ENCODE measurements at regions not wholly inside any gene's neighbourhood (a gene's known extent, or its start where the extent isn't known, plus 50 kb on each side); places are given as distances from the start of the nearest gene placed in this dataset.
"Not testable (repeated sequence)": the region's sequence is repeated elsewhere in the genome, so short reads cannot be mapped to it uniquely, and the experiment has no call there.

- H3K27ac ChIP-seq: peak overlapping the region; percentile 3 to 68 (median 42)
- H3K4me1 ChIP-seq: no peaks in the 10 kb centered on the region
- no peaks in the 10 kb centered on the region for H3K9me3 ChIP-seq
- TF ChIP-seq CTCF (IDR thresholded peaks at IDR 0.05): no peak
- no peak for TF ChIP-seq POLR2A (IDR thresholded peaks at IDR 0.05)
- H3K27me3 ChIP-seq: no peaks in the 10 kb centered on the region
- no peaks in the 10 kb centered on the region for H3K36me3 ChIP-seq
- no peak overlapping the region for H3K4me3 ChIP-seq
- peak in 2 of 3 donors; percentile 50 to 70 for DNase-seq
Measured at GRCh38 chr1:193448682-193449461, 262.5 kb upstream of the B3GALT2 start.

- Histone ChIP-seq H3K4me1 (no peaks in the 10 kb centered on the region), H3K27ac (no peak overlapping the region), H3K36me3 (no peaks in the 10 kb centered on the region), H3K4me3 (no peak overlapping the region), H3K27me3 (no peaks in the 10 kb centered on the region), H3K9me3 (no peaks in the 10 kb centered on the region)
- no peak for TF ChIP-seq CTCF (IDR thresholded peaks at IDR 0.05)
- no peak for DNase-seq
Measured at GRCh38 chr1:193443886-193444285, 257.5 kb upstream of the B3GALT2 start.

- peaks cover 0 to 3% (median 1%) of the 10 kb centered on the region in 4 donors for H3K9me3 ChIP-seq
- H3K4me1 ChIP-seq: no peaks in the 10 kb centered on the region
- no peaks in the 10 kb centered on the region for H3K36me3 ChIP-seq
- no peak overlapping the region for H3K4me3 ChIP-seq
- no peaks in the 10 kb centered on the region for H3K27me3 ChIP-seq
- TF ChIP-seq CTCF (IDR thresholded peaks at IDR 0.05): no peak
- TF ChIP-seq POLR2A (IDR thresholded peaks at IDR 0.05): no peak
- H3K27ac ChIP-seq: no peak overlapping the region
- no peak for DNase-seq
Measured at GRCh38 chr1:193438771-193439170, 252.4 kb upstream of the B3GALT2 start.

- no peaks in the 10 kb centered on the region for H3K27me3 ChIP-seq
- no peaks in the 10 kb centered on the region for H3K36me3 ChIP-seq
- TF ChIP-seq POLR2A (IDR thresholded peaks at IDR 0.05) (no peak), CTCF (IDR thresholded peaks at IDR 0.05) (no peak)
- H3K4me3 ChIP-seq: no peak overlapping the region
- no peak for DNase-seq
- H3K27ac ChIP-seq: peak overlapping the region in 1 of 4 donors; percentile 3
- peaks cover 0 to 8% (median 4%) of the 10 kb centered on the region in 4 donors for H3K9me3 ChIP-seq
- H3K4me1 ChIP-seq: no peaks in the 10 kb centered on the region
Measured at GRCh38 chr1:193438312-193438711, 251.9 kb upstream of the B3GALT2 start.

GRCh38 chr1:193437785-193438184, 251.4 kb upstream of the B3GALT2 start:
- H3K4me3 ChIP-seq: no peak overlapping the region
- no peak for DNase-seq
- TF ChIP-seq CTCF (IDR thresholded peaks at IDR 0.05): no peak
- TF ChIP-seq POLR2A (IDR thresholded peaks at IDR 0.05): no peak
- peaks cover 0 to 12% (median 4%) of the 10 kb centered on the region in 4 donors for H3K9me3 ChIP-seq
- H3K36me3 ChIP-seq: no peaks in the 10 kb centered on the region
- H3K4me1 ChIP-seq: no peaks in the 10 kb centered on the region
- no peaks in the 10 kb centered on the region for H3K27me3 ChIP-seq
- peak overlapping the region in 1 of 4 donors; percentile 3 for H3K27ac ChIP-seq

GRCh38 chr1:193437333-193437732, 250.9 kb upstream of the B3GALT2 start:
- DNase-seq, H3K4me1 ChIP-seq, H3K4me3 ChIP-seq, H3K36me3 ChIP-seq, H3K27me3 ChIP-seq, H3K27ac ChIP-seq: not testable (repeated sequence)
- H3K9me3 ChIP-seq: peaks cover 0 to 17% (median 4%) of the 10 kb centered on the region in 4 donors
